DOHH2 (cell line): ENCODE measurements at regions not wholly inside any gene's neighbourhood (a gene's known extent, or its start where the extent isn't known, plus 50 kb on each side); places are given as distances from the start of the nearest gene placed in this dataset.
"Not testable (repeated sequence)": the region's sequence is repeated elsewhere in the genome, so short reads cannot be mapped to it uniquely, and the experiment has no call there.

Source experiments
- H3F3A ChIP-seq: fragments of 200-600 bp; sonication (generic), shearing (Covaris generic); 2 replicates; pipeline ENCODE4 v1.6.0; 2016; ENCODE audit warnings: antibody characterized with exemption, mild to moderate bottlenecking; ENCODE audit not compliant: control insufficient read depth, insufficient read depth
- H3K27ac ChIP-seq: fragments of 200-600 bp; sonication (generic); 2 replicates; pipeline ENCODE4 v1.5.1; 2014; ENCODE audit warnings: low read depth, mild to moderate bottlenecking, low read length, moderate library complexity
- H3K27me3 ChIP-seq: fragments of 200-600 bp; sonication (generic); 2 replicates; pipeline ENCODE4 v1.6.1; 2014; ENCODE audit warnings: mild to moderate bottlenecking, low read length, mixed read lengths; ENCODE audit not compliant: control insufficient read depth
- H3K36me3 ChIP-seq: fragments of 200-600 bp; sonication (generic); 2 replicates; pipeline ENCODE4 v1.6.1; 2014; ENCODE audit warnings: mild to moderate bottlenecking, low read length, moderate library complexity, mixed read lengths; ENCODE audit not compliant: control insufficient read depth
- H3K4me1 ChIP-seq: fragments of 200-600 bp; sonication (generic); 2 replicates; pipeline ENCODE4 v1.6.1; 2014; ENCODE audit warnings: mild to moderate bottlenecking, low read length, mixed read lengths; ENCODE audit not compliant: control insufficient read depth
- H3K4me2 ChIP-seq: fragments of 200-600 bp; sonication (generic); 2 replicates; pipeline ENCODE4 v1.6.0; 2014; ENCODE audit warnings: mild to moderate bottlenecking, low read length, moderate library complexity
- H3K4me3 ChIP-seq: fragments of 200-600 bp; sonication (generic); 2 replicates; pipeline ENCODE4 v1.5.1; 2014; ENCODE audit warnings: mild to moderate bottlenecking, low read length, mixed read lengths
- H3K79me2 ChIP-seq: fragments of 200-600 bp; sonication (generic); 2 replicates; pipeline ENCODE4 v1.6.1; 2014; ENCODE audit warnings: mild to moderate bottlenecking, low read length, mixed read lengths; ENCODE audit not compliant: control insufficient read depth
- H3K9me2 ChIP-seq: fragments of 200-600 bp; sonication (generic); replicated peaks from 2 replicates; pipeline ENCODE4 v1.6.1; 2014; ENCODE audit warnings: mild to moderate bottlenecking, low read length, mixed read lengths; ENCODE audit not compliant: control insufficient read depth
- H3K9me3 ChIP-seq: fragments of 200-600 bp; sonication (generic); 2 replicates; pipeline ENCODE4 v1.6.1; 2014; ENCODE audit warnings: antibody characterized with exemption, low read length, mixed read lengths; ENCODE audit not compliant: control insufficient read depth, insufficient read depth
- H4K20me1 ChIP-seq: fragments of 200-600 bp; sonication (generic); 2 replicates; pipeline ENCODE4 v1.6.0; 2014; ENCODE audit warnings: low read depth, mild to moderate bottlenecking, antibody characterized with exemption, low read length, moderate library complexity; ENCODE audit not compliant: control insufficient read depth, insufficient read depth
- CTCF ChIP-seq: fragments of 200-600 bp; sonication (generic); IDR thresholded peaks from one replicate; pipeline ENCODE4 v1.5.1; 2014; ENCODE audit warnings: antibody characterized with exemption, mild to moderate bottlenecking, low read depth, low read length; ENCODE audit not compliant: poor library complexity, severe bottlenecking
- EZH2phosphoT487 ChIP-seq: fragments of 200-600 bp; sonication (generic); IDR thresholded peaks from 2 replicates; pipeline ENCODE4 v1.6.1; 2017; ENCODE audit warnings: borderline replicate concordance, mild to moderate bottlenecking, antibody characterized with exemption, low read length, moderate library complexity, mixed read lengths

- TF ChIP-seq CTCF (no peak), EZH2phosphoT487 (no peak)
- H3K4me3 ChIP-seq = no peak overlapping the region
- no peak overlapping the region for H3K4me2 ChIP-seq
- H3K79me2 ChIP-seq = no peaks in the 10 kb centered on the region
- no peaks in the 10 kb centered on the region for H3K4me1 ChIP-seq
- no peaks in the 10 kb centered on the region for H3F3A ChIP-seq
- H3K9me3 ChIP-seq = no peaks in the 10 kb centered on the region
- no peaks in the 10 kb centered on the region for H4K20me1 ChIP-seq
- no peaks in the 10 kb centered on the region for H3K36me3 ChIP-seq
- H3K9me2 ChIP-seq = no peaks in the 10 kb centered on the region
- no peaks in the 10 kb centered on the region for H3K27me3 ChIP-seq
- no peak overlapping the region for H3K27ac ChIP-seq
Measured at GRCh38 chr1:148379697-148380096, 103.4 kb downstream of the PPIAL4G start.

DNA sequence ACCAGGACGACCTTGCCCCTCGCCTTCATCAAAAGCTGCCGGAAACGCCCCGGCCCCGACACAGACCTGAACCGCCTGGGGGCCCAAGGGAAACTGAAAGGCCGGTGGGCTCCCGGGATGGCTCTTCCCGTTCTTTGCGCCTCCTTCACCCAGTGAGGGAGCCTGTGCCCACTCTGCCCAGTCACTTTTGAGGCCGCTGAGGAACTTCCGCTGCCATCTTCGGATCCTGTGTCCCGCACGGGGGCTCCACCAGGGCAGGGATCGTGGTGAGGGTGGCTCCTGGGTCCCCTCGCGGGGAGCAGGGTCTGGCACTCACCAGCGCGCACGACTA lies 104.0 kb downstream of the PPIAL4G start:
- H3K27me3 ChIP-seq = no peaks in the 10 kb centered on the region

DNA sequence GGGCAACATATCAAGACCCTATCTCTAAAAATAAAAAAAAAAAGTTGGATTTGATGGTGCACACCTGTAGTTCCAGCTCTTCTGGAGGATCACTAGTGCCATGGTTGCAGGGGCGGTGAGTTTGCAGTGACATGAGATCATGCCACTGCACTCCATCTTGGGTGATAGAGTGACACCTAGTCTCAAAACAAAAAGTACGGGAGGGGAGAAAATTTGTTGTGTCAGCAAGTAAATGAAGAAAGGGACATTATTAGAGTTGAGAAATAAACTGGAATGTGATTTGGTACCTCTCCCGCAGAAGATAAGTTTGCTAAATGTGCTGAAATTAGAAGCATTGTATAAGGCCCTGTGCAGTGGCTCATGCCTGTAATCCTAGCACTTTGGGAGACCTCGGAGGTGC lies 105.1 kb downstream of the PPIAL4G start:
- not testable (repeated sequence) for H3K27me3 ChIP-seq, H3K4me1 ChIP-seq, H3K4me3 ChIP-seq, H4K20me1 ChIP-seq, H3K36me3 ChIP-seq, H3K9me2 ChIP-seq, H3F3A ChIP-seq, H3K9me3 ChIP-seq, H3K4me2 ChIP-seq, H3K79me2 ChIP-seq, H3K27ac ChIP-seq

More for the DNA sequence above, 104.0 kb downstream of the PPIAL4G start:
- no peaks in the 10 kb centered on the region for H3K4me1 ChIP-seq
- H3K36me3 ChIP-seq = no peaks in the 10 kb centered on the region
- no peaks in the 10 kb centered on the region for H3K9me2 ChIP-seq
- H3K4me2 ChIP-seq = no peak overlapping the region
- H3K9me3 ChIP-seq = no peaks in the 10 kb centered on the region
- H3K79me2 ChIP-seq = no peaks in the 10 kb centered on the region
- H3F3A ChIP-seq = no peaks in the 10 kb centered on the region
- TF ChIP-seq CTCF = no peak
- no peak for TF ChIP-seq EZH2phosphoT487
- H4K20me1 ChIP-seq = no peaks in the 10 kb centered on the region
- H3K4me3 ChIP-seq = no peak overlapping the region
- H3K27ac ChIP-seq = no peak overlapping the region

DNA sequence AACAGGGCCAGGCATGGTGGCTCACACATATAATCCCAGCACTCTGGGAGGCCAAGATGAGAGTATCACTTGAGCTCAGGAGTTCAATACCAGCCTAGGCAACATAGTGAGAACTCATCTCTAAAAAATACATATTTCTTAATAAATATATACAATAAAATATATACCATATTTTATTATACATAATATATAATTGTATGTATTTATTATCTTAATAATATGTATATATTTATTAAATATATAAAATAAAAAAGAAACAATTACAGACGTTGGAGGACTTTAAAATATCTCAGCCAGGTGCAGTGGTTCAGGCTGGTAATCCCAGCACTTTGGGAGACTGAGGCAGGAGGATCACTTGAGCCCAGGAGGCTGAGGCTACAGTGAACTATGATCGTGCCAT lies 106.1 kb downstream of the PPIAL4G start:
- H3F3A ChIP-seq, H3K79me2 ChIP-seq, H3K9me3 ChIP-seq, H3K27ac ChIP-seq, H4K20me1 ChIP-seq, H3K9me2 ChIP-seq, H3K4me3 ChIP-seq, H3K27me3 ChIP-seq, H3K4me2 ChIP-seq, H3K4me1 ChIP-seq, H3K36me3 ChIP-seq: not testable (repeated sequence)

- H3K4me1 ChIP-seq = no peaks in the 10 kb centered on the region
- no peak overlapping the region for H3K4me3 ChIP-seq
- H3K4me2 ChIP-seq = no peak overlapping the region
- H3K9me2 ChIP-seq = no peaks in the 10 kb centered on the region
- H3F3A ChIP-seq = no peaks in the 10 kb centered on the region
- no peaks in the 10 kb centered on the region for H3K9me3 ChIP-seq
- TF ChIP-seq EZH2phosphoT487 (no peak), CTCF (no peak)
- no peaks in the 10 kb centered on the region for H4K20me1 ChIP-seq
- no peaks in the 10 kb centered on the region for H3K36me3 ChIP-seq
- H3K27ac ChIP-seq = no peak overlapping the region
- no peaks in the 10 kb centered on the region for H3K27me3 ChIP-seq
- H3K79me2 ChIP-seq = no peaks in the 10 kb centered on the region
Measured at GRCh38 chr1:148374101-148374500, 109.0 kb downstream of the PPIAL4G start.
